Endothelial cell of umbilical vein (primary cell): ENCODE measurements at regions not wholly inside any gene's neighbourhood (a gene's known extent, or its start where the extent isn't known, plus 50 kb on each side); places are given as distances from the start of the nearest gene placed in this dataset.
A peak's percentile ranks its signal among the peaks of the same experiment; 100 is the strongest.

ENCODE experiments used
- BruUV-seq: library from RNA; stranded (reverse); fragments of 400-500 nt; replicated peaks from 2 replicates; lab custom pipeline; 2021; lab: Mats Ljungman, UMichigan
- CTCF ChIA-PET: fragments of 300-600, 350-600 bp; sonication (Branson Sonifier 250); formaldehyde crosslinking; loops from one replicate; lab custom pipeline; 2021; ENCODE audit warnings: antibody characterized with exemption, inconsistent platforms; lab: Charles Lee
- POLR2A ChIA-PET: fragments of 300-600, 350-600 bp; sonication (Branson Sonifier 250); formaldehyde crosslinking; loops from one replicate; lab custom pipeline; 2021; ENCODE audit warnings: antibody characterized with exemption, inconsistent platforms; lab: Charles Lee
- DNase-seq: peaks from one replicate; pipeline ENCODE4 v3.0.0-alpha.2; 2011; ENCODE audit warnings: low read depth, low spot score
- FAIRE-seq: peaks from 2 replicates; lab custom pipeline; 2011; peaks lifted over from hg19 to GRCh38; lab: Jason Lieb, UNC
- H2AFZ ChIP-seq: 2 replicates; pipeline ENCODE4 v1.6.0; 2012; ENCODE audit warnings: low read depth, low read length, control low read depth, inconsistent platforms
- H3K27ac ChIP-seq: 2 replicates; pipeline ENCODE4 v1.5.1; 2011; ENCODE audit warnings: low read depth, mild to moderate bottlenecking, control low read depth, low read length, moderate library complexity; ENCODE audit not compliant: insufficient read depth
- H3K27me3 ChIP-seq, 2 experiments: 2 replicates each; pipeline versions ENCODE4 v1.6.0 to v1.6.1; 2011; ENCODE audit warnings: low read length in 2 of 2, mixed read lengths in 1 of 2; ENCODE audit not compliant: control insufficient read depth in 2 of 2, insufficient read depth in 2 of 2
- H3K36me3 ChIP-seq, 2 experiments: 2 replicates in 1 of 2; 3 replicates in 1 of 2; pipeline ENCODE4 v1.5.1; 2011; ENCODE audit warnings: low read length in 2 of 2, mild to moderate bottlenecking in 1 of 2, moderate library complexity in 1 of 2; ENCODE audit not compliant: control insufficient read depth in 2 of 2, insufficient read depth in 2 of 2; ENCODE audit errors: extremely low read depth in 1 of 2
- H3K4me1 ChIP-seq: 3 replicates; pipeline ENCODE4 v1.5.1; 2011; ENCODE audit warnings: mild to moderate bottlenecking, low read length; ENCODE audit not compliant: control insufficient read depth, insufficient read depth; ENCODE audit errors: extremely low read depth
- H3K4me2 ChIP-seq: 2 replicates; pipeline ENCODE4 v1.6.1; 2011; ENCODE audit warnings: low read length, control low read depth, mixed read lengths; ENCODE audit not compliant: insufficient read depth
- H3K4me3 ChIP-seq, 3 experiments: fragments of 200-600 bp in 1 of 3; sonication (generic), shearing (Covaris generic) in 1 of 3; replicated peaks in 1 of 3; 2 replicates each; pipeline ENCODE4 v1.5.1; 2011 to 2016; ENCODE audit warnings: control low read depth in 3 of 3, low read length in 3 of 3, mild to moderate bottlenecking in 2 of 3, inconsistent platforms in 1 of 3, low read depth in 1 of 3, moderate library complexity in 1 of 3; ENCODE audit not compliant: insufficient read depth in 1 of 3
- H3K79me2 ChIP-seq: 2 replicates; pipeline ENCODE4 v1.6.0; 2012; ENCODE audit warnings: low read length, inconsistent platforms; ENCODE audit not compliant: control insufficient read depth, insufficient read depth
- H3K9ac ChIP-seq: replicated peaks from 2 replicates; pipeline ENCODE3; 2011; ENCODE audit warnings: low read length, control low read depth; ENCODE audit not compliant: insufficient read depth; ENCODE audit errors: extremely low read depth
- H3K9me1 ChIP-seq: replicated peaks from 3 replicates; pipeline ENCODE4 v1.6.0; 2011; ENCODE audit warnings: mild to moderate bottlenecking, low read length; ENCODE audit not compliant: control insufficient read depth, insufficient read depth; ENCODE audit errors: extremely low read depth
- H3K9me3 ChIP-seq: replicated peaks from 2 replicates; pipeline ENCODE4 v1.5.1; 2012; ENCODE audit warnings: low read length, inconsistent platforms; ENCODE audit not compliant: control insufficient read depth, insufficient read depth
- H4K20me1 ChIP-seq: replicated peaks from 2 replicates; pipeline ENCODE3; 2011; ENCODE audit warnings: mild to moderate bottlenecking, low read length; ENCODE audit not compliant: control insufficient read depth, insufficient read depth; ENCODE audit errors: extremely low read depth
- EZH2 ChIP-seq: IDR thresholded peaks from 2 replicates; pipeline ENCODE4 v1.6.1; 2012; ENCODE audit warnings: borderline replicate concordance, low read depth, mild to moderate bottlenecking, moderate library complexity, low read length, inconsistent platforms; ENCODE audit not compliant: severe bottlenecking
- FOS ChIP-seq: IDR thresholded peaks from 2 replicates; pipeline ENCODE4 v1.6.1; 2011; ENCODE audit warnings: mild to moderate bottlenecking, low read length, moderate library complexity, borderline replicate concordance; ENCODE audit not compliant: insufficient read depth
- GATA2 ChIP-seq: IDR thresholded peaks from 2 replicates; pipeline ENCODE4 v1.7.0; 2011; ENCODE audit warnings: low read depth, mild to moderate bottlenecking, moderate library complexity, mixed read lengths, low read length; ENCODE audit not compliant: insufficient read length, insufficient read depth
- JUN ChIP-seq: IDR thresholded peaks from 2 replicates; pipeline ENCODE4 v1.6.1; 2011; ENCODE audit warnings: borderline replicate concordance, low read depth; ENCODE audit not compliant: insufficient read length, insufficient read depth
- MAX ChIP-seq: IDR thresholded peaks from 2 replicates; pipeline ENCODE4 v1.6.1; 2011; ENCODE audit not compliant: insufficient read depth, insufficient read length
- dilution Hi-C: fragments of 300-500 bp; cut with MboI; formaldehyde crosslinking; loops from one replicate; pipeline ENCODE4 v1.15.0; 2019; ENCODE audit warnings: low sequenced_read_pairs; ENCODE audit not compliant: extremely low pct_ligation_motif_present
- intact Hi-C: fragments of 100-400 bp; cut with micrococcal nuclease; formaldehyde crosslinking; loops from one replicate; pipeline ENCODE4 v1.10.0; 2022

DNA sequence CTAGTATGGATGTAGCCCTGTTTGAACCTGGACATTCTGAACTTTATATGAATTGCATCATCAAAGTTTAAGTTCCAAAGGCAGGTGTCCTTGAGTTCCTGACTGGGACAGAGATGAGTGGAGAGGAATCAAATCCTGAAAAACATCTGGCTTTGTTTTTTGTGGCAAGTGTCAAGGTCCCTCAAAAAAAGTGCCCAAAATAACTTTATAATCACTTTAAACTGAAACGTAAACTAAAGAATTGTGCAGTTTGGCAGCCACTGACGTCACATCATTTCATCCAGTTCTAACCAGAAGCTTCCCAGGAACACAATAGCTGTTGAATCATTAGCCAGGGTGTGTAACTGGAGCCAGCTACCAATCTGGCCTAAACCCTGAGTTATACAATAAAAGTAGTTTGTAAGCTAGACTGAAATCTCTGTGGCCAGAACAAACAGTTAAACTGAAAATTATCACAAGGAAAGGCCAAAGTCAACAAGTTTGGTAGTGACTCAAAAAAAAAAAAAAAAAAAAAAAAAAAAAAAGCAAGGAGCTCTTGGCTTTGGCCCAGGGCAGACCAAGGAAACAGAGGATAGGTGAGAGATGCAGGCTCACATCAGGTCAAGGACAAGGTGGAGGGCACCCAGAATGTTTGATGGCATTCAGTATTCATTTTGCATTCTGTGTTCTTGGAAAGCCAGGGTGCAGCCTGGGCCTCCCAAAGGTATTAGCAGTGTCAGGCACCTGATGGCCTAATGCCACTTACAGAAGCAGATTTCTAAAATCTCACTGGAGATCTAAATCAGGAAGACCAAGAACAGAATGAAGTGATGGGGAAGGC, 74.3 kb downstream of the TNFSF18 start:
- dilution Hi-C loops (no loop called here), intact Hi-C loops (loop anchor here (1.0 to 5.0 kb wide), 2 partner anchors 21 to 76 kb away; partner anchors contain the start of gene TNFSF18)
- DNase-seq (peak; percentile 79), FAIRE-seq (peak; percentile 79)
- no peaks in the 10 kb centered on the region for H3K36me3 ChIP-seq
- H3K27me3 ChIP-seq = no peaks in the 10 kb centered on the region
- peak; percentile 27 for TF ChIP-seq FOS
- no peak for TF ChIP-seq MAX
- no peak for TF ChIP-seq EZH2
- TF ChIP-seq JUN = peak; percentile 13
- TF ChIP-seq GATA2 = peak; percentile 36
- no peak overlapping the region for H3K4me3 ChIP-seq
- ChIA-PET CTCF (interaction anchor here (0.6 to 1.9 kb wide), 7 partner anchors 15 to 250 kb away, joined by 3 to 11 read pairs (median 4); no protein-coding TSS in a partner anchor), POLR2A (interaction anchor here (0.7 kb wide), 1 partner anchor 47 kb away, joined by 6 read pairs; no protein-coding TSS in a partner anchor)
- H3K4me1 ChIP-seq = peaks cover 31% of the 10 kb centered on the region
- no peaks in the 10 kb centered on the region for H3K9me3 ChIP-seq
- no peaks in the 10 kb centered on the region for H3K9me1 ChIP-seq
- peak overlapping the region; percentile 72 for H3K27ac ChIP-seq
- H3K4me2 ChIP-seq = no peak overlapping the region
- H2AFZ ChIP-seq = peak overlapping the region; percentile 50
- BruUV-seq = no TSS peak
- peak overlapping the region; percentile 36 for H3K9ac ChIP-seq
- no peaks in the 10 kb centered on the region for H4K20me1 ChIP-seq
- H3K79me2 ChIP-seq = no peaks in the 10 kb centered on the region
